GM18517 (cell line): ENCODE measurements at regions not wholly inside any gene's neighbourhood (a gene's known extent, or its start where the extent isn't known, plus 50 kb on each side); places are given as distances from the start of the nearest gene placed in this dataset.

Experiments used
- ATAC-seq: cut with Tn5 transposase; IDR thresholded peaks from one replicate; pipeline ENCODE4 v1.9.1; 2021; ENCODE audit warnings: mild to moderate bottlenecking, moderate library complexity; ENCODE audit not compliant: unreplicated experiment

- no peak for ATAC-seq
These were observed 339.2 kb downstream of the SOX2 start for GRCh38 chr3:182050932-182051331.

- ATAC-seq = no peak
These were observed 340.6 kb downstream of the SOX2 start for GRCh38 chr3:182052332-182052731.

GRCh38 chr3:182052757-182053156 is 341.0 kb downstream of the SOX2 start:
- ATAC-seq = no peak

- no peak for ATAC-seq
These were observed 346.8 kb downstream of the SOX2 start for GRCh38 chr3:182058488-182058887.

GRCh38 chr3:182063742-182064141 is 352.0 kb downstream of the SOX2 start:
- no peak for ATAC-seq

GRCh38 chr3:182067423-182067822 is 355.7 kb downstream of the SOX2 start:
- ATAC-seq = no peak

GRCh38 chr3:182078316-182078715 is 366.6 kb downstream of the SOX2 start:
- ATAC-seq = no peak

- ATAC-seq = no peak
These were observed 367.2 kb downstream of the SOX2 start for GRCh38 chr3:182078929-182079328.

GRCh38 chr3:182081096-182081495 is 369.4 kb downstream of the SOX2 start:
- ATAC-seq = no peak

- no peak for ATAC-seq
These were observed 371.4 kb downstream of the SOX2 start for GRCh38 chr3:182083112-182083511.

GRCh38 chr3:182092662-182093262 is 381.0 kb downstream of the SOX2 start:
- no peak for ATAC-seq

GRCh38 chr3:182094321-182094720 is 382.6 kb downstream of the SOX2 start:
- no peak for ATAC-seq

GRCh38 chr3:182104881-182105280 is 393.2 kb downstream of the SOX2 start:
- no peak for ATAC-seq

- no peak for ATAC-seq
These were observed 394.1 kb downstream of the SOX2 start for GRCh38 chr3:182105875-182106274.

- no peak for ATAC-seq
These were observed 396.6 kb downstream of the SOX2 start for GRCh38 chr3:182108371-182108770.

GRCh38 chr3:182111967-182112366 is 400.2 kb downstream of the SOX2 start:
- ATAC-seq = no peak

- no peak for ATAC-seq
These were observed 403.7 kb downstream of the SOX2 start for GRCh38 chr3:182115328-182116015.

GRCh38 chr3:182116386-182116785 is 404.7 kb downstream of the SOX2 start:
- ATAC-seq = no peak

- ATAC-seq = no peak
These were observed 405.4 kb downstream of the SOX2 start for GRCh38 chr3:182117131-182117530.

GRCh38 chr3:182117583-182117982 is 405.9 kb downstream of the SOX2 start:
- no peak for ATAC-seq

GRCh38 chr3:182118066-182118465 is 406.3 kb downstream of the SOX2 start:
- no peak for ATAC-seq

GRCh38 chr3:182121401-182121800 is 409.7 kb downstream of the SOX2 start:
- no peak for ATAC-seq

GRCh38 chr3:182122779-182123178 is 411.1 kb downstream of the SOX2 start:
- ATAC-seq = no peak
